Activated CD4-positive, alpha-beta T cell treated with anti-CD3 and anti-CD28 coated beads, Interleukin-2, amount 50 U/mL, for 24 hours (primary cell): ENCODE measurements at regions not wholly inside any gene's neighbourhood (a gene's known extent, or its start where the extent isn't known, plus 50 kb on each side); places are given as distances from the start of the nearest gene placed in this dataset.
"Not testable (repeated sequence)": the region's sequence is repeated elsewhere in the genome, so short reads cannot be mapped to it uniquely, and the experiment has no call there.

Experiments
- DNase-seq, 2 donors: peaks; one replicate each; pipeline ENCODE4 v3.0.0-alpha.2; 2020; ENCODE audit warnings: low read depth in 1 of 2, low spot score in 1 of 2

DNA sequence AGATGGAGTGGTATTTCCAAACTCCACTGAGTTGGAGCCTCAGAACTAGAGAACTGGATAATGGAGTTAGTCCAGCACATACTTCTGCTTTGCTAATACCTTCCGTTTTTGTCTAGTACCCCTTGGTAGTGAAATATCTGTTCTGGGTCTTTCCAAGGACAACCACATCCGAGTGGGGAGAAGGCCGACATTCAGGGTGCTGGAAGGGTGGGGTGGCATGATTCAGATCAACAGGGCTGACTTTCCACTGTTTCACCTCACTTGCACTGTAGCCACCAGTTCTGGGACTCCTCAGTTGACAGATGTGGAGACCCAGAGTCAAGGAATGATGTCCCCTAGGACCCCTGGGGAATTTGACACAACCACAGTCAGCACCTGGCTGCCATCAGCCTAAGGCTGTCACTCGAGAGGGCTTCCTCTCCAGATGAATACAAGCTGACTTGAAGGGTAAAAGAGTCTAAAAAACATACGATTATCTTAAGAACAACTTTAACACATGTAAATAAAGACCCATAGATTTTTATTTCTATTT is 84.8 kb upstream of the HNF1B start:
- no peak for DNase-seq

DNA sequence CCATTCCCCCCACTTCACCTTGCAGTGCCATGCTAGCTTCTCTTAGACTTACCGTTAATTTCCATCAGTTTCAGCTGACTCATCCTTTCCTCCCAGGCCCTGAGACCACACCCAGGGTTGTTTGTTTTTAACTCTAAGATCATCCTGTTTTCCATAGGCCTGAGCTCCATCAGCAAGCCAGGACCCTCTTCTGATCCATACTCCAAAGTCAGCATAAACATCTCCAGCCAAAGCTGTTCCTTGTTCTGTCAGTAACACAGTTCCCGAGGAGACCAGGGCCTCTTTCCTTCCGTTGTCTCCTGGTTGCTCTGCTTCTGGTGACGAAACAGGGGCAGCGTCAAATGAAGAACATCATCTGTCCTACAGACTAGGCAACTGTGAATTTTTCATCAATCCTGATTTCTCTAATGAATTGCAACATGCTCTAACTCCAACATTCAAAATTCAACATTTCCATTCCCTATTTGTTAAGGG is 83.8 kb upstream of the HNF1B start:
- no peak for DNase-seq

DNA sequence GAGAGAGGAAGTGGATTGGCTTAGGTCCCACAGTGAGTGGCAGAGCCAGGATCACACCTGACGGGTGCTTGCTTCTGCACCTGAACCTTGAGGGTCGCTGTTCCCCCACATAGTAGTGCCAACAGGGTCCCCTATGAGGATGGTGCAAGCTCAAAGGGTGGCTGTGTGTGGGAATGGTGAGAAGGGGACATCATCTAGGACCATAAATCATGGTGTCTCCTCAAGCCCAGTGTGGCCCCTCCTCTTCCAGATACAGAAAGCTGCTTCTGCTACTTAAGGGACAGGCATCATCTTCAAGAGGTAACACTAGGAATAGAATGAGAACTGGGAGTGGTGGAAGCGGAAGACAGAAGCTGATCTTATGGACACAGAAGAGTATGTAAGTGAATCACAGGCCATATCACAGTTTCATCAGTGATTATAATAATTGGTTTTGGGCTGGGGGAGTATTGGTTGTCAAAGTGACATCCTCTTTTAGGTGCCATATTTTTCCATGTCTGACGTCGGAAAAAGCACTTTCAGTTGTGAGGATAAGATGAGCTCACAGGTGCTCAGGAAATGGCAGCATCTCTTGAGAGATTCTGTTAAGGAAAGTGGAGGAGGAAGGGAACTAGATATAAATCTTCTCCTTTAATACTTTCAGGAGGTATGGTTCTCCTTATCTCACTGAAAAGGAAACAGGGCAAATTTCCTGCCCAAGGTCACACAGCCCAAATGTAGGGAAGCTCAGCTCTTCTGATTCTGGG is 83.2 kb upstream of the HNF1B start:
- no peak for DNase-seq

DNA sequence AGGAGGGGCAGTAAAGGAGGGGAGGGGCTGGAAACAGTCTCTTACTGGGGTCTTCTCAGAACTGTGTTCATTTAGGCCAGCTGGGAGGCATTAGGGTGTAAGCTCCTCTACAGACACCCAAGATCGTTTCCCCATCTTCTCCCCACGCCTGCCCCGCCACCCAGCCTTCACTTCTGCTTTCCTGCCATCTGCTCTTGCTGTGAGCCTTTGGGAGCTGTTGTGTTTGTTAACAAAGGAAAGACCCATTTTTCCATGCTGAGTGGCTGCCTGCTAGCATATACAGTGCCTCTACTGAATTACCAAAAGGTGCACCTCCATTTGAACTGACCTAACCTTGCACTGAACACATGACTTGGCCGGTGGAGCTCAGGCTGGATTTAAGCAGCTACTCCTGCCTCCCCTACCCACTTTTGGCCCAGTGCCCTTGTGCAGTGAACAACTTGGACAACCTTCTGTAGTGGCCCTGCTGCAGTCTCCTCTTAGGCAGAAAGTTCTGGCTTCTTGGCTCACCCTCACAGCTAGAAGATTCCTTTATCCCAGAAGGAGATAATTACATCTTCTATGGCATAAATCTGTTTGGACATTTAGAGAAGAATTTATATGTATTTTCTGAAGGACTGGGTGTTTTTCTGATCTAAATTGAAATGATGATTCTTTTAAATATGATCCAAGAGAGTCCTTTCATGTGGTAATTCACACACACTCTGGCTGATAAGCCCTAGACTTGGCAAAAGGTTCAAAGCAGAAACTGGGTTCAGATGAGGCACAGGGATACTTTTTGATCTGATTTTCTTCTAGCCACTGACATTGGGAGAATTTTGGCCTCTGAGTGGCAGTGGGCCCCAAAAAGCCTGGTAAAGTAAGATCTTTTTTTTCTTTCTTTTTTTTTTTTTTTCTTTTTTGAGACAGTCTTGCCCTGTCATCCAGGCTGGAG is 81.9 kb upstream of the HNF1B start:
- no peak for DNase-seq

DNA sequence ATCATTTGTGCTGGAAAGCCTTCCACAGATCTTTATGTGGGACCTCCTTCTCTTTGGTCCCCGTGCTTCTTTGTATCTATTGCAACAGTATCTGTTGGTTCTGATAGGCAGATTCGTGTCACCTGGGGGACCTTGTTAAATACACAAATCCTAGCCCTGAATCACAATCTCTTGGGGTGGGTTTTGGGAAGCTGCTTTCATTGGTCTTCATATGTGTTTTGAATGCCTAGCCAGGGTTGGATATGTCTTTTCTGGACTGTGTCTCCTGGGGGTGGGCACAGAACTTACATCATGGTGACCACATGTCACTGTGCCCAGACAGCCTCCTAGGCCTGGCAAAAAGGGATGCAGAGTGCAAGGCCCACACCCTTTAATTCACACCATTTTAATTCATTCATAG is 81.0 kb upstream of the HNF1B start:
- no peak for DNase-seq

DNA sequence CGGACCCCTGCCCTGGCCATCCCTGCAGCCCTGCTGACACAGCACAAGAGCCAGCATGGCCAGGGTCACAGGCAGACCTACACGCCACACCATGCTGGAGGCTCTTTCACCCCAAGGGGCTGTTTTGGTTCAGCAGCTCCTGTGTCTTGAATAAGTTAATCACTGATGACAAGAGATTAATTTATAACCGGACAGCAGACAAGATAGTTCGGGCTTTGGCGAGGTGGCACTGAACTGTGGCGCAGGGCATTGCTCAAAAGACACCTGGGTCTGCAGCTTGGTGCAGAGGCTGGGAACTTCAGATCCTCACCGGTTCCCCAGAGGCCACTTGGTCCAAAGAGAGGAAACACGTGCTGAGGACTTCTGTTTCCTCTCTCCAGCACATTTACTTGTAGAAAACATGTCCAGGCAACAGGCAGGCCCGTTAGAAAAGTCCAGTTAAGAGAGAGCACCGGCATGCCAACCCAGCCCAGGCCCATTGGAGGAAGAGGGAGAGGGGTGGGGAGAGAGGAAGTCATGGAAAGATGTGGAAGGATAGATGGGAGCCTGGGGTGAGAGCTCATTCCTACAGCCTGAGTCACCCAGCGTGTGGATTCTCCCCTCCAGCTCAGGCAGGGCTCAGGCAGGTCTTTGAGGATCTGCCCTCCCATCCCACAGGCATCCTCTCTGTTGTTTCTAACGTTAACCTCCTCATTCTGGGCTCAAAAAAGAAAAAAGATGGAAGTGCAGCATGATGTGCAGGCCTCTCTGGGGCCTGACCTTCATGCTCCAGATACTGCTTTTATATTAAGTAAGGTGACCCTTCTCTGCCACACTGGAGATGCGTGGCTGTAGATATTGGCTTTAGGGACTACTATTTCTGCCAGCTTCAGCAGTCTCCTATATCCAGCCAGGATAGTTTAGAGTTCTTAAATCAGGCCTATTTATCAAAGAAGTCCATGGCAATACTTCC is 80.0 kb upstream of the HNF1B start:
- no peak for DNase-seq

DNA sequence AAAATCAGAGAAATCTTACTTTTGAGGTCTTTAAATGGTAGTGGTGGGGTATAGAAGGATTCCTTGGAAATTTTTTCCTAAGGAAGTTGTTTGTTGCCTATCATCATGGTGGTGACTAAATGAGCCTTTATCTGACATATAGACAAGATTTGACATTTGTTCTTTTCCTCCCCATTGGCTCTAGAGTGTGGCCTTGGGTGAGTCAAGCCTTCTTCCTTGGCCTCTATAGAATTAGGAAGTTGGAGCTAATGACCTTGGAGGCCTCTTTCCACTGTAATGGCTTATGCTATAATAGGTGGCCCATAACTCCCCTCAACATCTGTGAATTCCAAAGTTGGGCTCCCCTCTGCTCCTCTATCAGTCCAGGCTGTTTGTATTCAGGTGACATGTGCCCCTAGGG is 79.1 kb upstream of the HNF1B start:
- DNase-seq, result no peak

DNA sequence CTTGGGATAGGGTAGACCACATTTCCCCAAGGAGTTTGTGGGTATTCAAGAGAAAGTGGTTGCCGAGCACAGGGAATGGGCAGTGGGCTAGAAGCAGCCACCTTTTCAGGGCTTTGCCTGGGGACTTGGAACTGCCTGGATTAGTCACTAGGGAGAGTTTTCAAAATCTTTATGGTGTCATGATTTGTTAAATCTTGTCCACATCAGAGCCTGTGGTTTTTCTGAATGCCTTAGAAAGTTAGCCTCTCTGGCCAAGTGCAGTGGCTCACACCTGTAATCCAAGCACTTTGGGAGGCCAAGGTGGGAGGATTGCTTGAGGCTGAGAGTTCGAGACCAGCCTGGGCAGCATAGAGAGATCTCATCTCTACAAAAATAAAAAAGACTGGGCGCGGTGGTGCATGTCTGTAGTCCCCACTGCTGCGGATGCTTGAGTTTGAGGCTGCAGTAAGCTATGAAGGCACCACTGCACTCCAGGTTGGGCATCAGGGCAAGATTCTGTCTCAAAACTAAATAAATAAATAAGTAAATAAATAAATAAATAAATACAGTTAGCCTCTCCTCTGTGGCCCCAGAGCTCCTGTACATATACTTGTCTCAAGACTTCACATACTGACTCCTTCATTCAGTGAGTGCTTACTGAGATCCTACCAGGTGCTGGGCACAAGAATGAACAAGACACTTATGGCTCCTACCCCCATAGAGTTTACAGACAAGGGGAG is 76.3 kb upstream of the HNF1B start:
- no peak for DNase-seq

DNA sequence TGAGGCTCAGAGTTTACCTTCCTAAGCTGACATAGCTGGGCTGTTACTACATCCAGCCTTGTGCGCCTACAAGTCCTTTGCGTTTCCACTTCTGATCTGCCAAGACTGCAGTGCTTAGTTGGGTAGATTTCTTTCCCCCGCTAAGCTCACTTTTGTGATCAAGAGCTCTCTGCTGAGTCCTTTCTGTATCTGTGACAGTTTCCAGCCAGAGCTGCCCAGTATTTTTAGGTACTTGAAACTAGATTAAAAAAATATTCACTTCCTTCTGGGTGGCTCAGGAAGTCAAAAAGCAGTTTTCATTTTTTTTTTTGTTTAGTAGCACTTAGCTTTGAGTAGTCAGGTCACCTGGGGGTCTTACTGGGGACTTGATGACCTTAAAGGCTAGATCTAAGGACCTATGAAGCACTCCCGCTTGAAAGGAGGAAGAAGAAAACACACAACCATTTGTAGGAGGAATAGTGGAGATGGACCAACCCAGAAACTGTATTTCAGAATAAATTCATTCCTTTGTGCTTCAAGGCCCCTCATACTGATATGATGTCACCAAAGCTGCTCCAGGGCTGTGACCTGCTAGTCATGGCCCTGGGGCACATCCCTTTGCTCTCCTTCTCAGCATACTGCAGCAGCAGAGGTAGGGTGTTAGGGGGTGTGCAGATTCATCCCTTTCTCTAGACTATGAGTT is 75.6 kb upstream of the HNF1B start:
- DNase-seq, result no peak

DNA sequence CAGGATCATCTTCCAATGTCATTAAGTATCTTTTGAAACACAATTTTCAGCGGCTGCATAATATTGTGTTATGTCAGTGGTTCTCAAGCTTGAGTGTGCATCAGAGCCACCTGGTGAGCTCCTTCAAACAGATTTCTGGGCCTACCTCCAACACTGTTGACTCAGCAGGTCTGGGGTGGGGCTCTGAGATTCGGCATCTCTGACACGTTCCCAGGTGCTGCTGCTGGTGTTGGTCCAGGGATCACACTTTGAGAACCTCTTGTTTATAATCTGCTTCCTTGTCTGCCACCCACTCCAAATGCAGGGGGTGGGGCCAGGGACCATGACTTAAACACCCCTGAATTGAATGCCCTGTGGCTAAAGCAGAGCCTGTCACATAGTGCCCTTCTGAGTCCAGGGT is 73.8 kb upstream of the HNF1B start:
- DNase-seq, result no peak

DNA sequence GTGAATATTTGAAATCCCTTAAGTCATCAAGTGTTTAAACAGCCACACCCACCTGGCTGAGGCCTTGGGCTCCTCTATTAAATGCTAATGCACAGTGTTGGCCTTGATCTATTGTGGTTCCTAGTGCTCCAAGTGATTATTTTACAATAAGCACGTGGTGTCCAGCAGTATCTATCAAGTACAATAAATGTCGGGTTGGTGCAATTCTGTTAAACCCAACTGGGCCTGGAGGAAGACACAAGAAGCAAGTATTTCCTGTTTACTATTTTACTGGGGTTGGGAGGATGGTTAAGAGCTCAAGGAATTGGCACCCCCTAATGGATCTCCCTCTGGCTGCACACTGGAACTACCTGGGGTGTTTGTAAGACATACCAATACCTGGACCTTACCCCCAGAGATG is 72.1 kb upstream of the HNF1B start:
- no peak for DNase-seq

DNA sequence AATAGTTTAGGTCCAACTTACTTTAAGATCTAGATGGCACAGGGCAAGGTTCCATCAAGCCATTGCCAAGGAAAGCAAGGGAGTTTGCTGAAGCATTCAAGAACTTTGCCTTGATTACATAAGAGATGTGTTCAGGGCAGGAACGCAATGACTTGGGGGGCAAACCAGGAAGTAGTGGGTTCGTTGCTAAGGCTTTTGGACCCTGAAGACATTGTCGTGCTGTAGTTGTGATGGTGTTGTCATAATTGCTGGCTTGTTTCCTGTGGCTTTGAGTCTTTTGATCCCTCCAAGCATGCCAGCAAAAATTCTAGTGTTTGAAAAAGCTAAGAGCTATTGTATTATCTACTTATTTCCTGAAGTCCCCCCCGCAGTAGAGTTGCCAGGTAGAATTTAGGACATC is 70.7 kb upstream of the HNF1B start:
- no peak for DNase-seq

DNA sequence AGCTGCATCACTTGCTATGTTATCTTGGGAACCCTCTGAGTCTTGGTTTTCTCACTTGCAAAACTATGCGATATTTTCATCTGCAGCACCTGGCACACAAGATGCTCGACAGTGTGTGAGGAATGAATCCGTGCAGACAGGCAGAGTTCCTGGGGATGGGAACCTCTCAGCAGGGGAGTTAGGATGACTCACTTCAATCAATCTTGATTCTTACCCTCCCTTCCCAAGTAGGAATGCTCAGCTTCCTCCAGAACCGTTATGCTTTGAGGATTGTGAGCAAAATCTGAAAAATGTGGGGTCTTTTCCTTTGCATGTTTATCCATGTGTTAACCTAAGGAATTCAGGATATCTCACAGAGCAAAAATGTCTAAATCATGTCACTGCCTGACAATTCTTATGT is 68.9 kb upstream of the HNF1B start:
- DNase-seq, result no peak

DNA sequence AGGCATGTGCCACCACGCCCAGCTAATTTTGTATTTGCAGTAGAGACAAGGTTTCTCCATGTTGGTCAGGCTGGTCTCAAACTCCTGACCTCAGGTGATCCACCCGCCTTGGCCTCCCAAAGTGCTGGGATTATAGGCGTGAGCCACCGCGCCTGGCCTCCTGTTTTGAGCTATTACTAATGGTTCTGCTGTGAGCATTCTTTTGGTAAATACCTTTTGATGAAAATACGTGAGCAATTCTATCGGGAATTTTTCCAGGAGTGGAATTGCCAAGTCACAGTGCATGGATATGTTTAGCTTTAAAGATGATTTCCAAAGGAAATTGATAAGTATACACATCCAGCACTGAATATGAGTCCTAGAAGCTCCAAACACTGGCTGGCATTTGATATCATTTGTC is 64.0 kb upstream of the HNF1B start:
- not testable (repeated sequence) for DNase-seq

DNA sequence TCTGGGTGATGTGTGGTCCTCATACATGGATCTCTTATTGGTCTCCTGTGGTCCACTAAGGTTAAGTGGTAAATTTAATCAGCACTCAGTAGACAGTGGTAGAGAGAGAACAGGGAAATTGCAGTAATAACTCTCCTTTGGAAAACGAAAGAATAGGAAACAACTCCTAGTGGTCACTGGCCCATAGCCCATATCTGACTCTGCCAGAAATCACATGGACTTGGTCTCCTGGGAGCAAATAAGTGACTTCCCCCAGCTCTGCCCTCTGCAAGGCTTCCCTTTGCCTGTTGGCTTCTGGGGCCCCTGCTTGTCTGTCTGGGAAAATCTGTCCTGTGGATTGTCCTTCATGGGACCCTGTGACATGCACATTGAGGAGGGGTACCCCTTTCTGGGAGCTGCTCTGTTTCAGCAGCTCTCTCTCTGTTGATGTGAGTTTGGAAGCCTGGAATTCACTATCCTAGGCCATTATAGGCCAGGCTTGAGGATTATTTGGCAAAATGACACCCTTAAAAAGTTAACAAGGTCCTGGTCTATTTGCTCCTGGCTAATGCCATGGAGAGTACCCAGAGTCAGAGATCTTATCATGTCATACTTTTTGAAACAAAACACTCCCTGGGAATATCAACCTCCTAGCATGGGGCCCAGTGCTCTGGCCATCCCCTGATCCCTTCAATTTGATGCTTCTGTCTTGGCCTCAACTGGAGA is 58.0 kb upstream of the HNF1B start:
- DNase-seq, result no peak

DNA sequence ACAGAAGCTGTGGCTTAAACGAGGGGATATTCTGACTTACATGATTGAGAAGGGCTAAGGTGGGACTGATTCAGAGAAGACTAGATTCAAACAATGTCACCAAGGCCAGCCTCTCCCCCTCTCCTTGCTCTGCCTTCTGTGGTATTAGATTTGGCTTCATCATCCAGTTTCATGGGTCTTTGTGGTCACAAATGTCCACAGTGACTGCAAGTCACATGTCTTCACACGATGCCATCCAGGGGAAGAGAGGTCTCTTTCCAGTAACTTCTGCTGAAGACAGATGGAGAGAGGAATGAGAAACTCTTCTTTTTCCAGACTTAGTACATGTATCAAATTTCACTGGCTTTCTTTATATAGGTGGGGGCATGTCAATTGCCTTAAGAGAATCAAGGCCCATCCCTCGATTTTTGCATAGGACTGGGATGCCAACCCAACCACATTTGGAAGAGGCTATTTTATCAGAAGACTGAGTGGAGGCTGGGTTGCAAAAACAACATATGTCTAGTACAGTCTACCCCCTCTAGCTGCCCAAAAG is 57.3 kb upstream of the HNF1B start:
- no peak for DNase-seq

DNA sequence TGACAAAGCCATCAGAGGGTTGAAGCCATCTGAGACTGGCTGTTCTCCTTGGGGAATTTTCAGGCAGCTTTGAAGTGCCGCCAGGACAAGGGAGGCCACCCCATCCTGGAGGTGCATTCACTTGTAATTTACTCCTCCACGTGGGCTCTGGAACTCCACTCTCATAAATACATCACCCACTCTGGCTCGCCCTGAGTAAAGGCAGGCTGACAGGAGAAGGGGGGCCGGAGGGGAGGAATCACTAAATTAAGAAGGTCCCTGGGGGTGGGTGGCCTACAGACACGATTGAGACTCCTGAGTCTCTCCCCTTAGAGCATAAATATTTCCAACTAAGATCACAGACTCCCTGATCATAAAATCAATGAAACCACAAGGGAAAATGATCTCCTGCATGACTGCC is 56.3 kb upstream of the HNF1B start:
- DNase-seq, result no peak

DNA sequence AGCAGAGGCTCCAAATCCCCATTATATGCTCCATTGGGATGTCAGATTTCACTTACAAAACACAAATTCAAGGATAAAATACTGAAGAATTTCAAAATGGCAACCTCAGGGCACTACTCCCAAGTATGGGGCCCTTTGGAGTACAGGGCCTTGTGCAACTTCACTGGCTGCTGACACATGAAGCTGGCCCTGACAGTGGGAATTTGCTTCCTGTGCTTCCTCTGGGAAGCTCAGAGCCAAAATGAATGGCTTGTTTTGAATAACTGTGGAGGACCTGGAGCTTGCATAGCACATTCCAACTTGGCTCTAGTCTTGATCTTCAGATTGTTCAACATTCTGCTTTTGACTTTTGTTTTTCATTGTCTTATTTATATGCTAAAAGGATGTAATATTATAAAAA is 52.3 kb upstream of the HNF1B start:
- no peak for DNase-seq

DNA sequence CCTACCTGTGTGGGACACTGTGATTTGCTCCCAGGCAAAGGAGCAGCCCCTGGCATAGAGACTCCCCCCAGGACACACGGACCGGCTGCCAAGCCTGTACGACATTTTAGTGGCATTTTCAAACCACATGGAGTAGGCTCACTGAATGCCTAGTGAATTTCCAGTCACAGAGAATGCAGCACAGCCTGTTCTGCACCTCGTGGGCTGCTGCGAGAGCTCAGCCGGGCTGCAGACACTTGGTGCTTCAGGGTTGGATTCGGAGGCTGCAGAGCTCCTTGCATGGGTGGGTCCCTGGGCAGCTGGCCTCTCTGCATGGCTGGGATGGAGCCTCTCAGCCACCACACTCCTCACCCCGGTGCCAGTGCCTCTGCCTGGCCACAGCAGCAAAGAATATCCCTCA is 51.2 kb upstream of the HNF1B start:
- DNase-seq, result no peak
